ES-I3 (cell line): ENCODE measurements at regions not wholly inside any gene's neighbourhood (a gene's known extent, or its start where the extent isn't known, plus 50 kb on each side); places are given as distances from the start of the nearest gene placed in this dataset.

Experiments
- H3K36me3 ChIP-seq: 2 replicates; pipeline ENCODE4 v1.6.1; 2013; ENCODE audit warnings: mild to moderate bottlenecking, low read length, control low read depth, moderate library complexity; ENCODE audit not compliant: insufficient read depth
- H3K4me1 ChIP-seq: 2 replicates; pipeline ENCODE4 v1.6.1; 2013; ENCODE audit warnings: mild to moderate bottlenecking, control low read depth, low read length; ENCODE audit not compliant: insufficient read depth
- H3K9ac ChIP-seq: 2 replicates; pipeline ENCODE4 v1.6.1; 2013; ENCODE audit warnings: low read depth, mild to moderate bottlenecking, low read length, moderate library complexity
- H3K9me3 ChIP-seq: 2 replicates; pipeline ENCODE4 v1.6.1; 2013; ENCODE audit warnings: mild to moderate bottlenecking, low read length, moderate library complexity; ENCODE audit not compliant: control insufficient read depth, insufficient read depth

DNA sequence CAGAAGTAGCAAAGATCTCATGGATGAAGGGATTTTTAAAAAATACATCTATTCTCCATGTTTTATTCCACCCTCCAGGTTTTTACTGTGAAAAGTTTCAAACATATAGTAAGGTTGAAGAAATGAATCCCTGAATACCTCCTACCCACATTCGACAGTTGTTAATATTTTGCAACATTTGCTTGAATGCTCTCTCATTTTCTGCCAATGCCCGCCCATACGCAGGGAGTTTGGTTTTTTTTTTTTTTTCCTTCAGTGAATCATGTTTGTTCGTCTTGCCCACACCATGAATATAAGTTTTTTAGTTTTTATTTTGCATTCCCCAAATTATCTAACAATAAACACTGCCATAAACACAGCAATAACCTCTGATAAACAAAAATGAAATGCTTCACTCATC is 82.9 kb downstream of the MAP1LC3B2 start:
- Histone ChIP-seq H3K36me3 (no peaks in the 10 kb centered on the region), H3K9ac (no peak overlapping the region), H3K4me1 (no peaks in the 10 kb centered on the region; the same call in 1 of the 2 replicates), H3K9me3 (no peaks in the 10 kb centered on the region)

DNA sequence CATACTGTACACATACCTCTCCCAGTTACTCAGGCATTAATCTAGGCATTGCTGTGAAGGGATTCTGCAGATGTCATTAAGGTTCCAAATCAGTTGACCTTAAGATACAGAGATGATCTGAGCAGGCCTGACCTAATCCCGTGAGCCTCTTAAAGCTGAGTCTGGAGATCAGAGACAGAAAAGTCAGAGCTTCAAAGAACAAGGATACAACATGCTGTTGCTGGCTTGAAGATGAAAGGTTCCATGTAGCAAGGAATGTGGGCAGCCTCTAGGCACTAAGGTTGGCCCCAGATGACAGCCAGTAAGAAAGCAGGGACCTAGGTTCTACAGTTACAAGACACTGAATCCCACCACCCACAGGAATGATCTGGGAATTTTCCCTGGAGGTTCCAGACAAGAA is 81.1 kb downstream of the MAP1LC3B2 start:
- Histone ChIP-seq H3K9ac (no peak overlapping the region), H3K36me3 (no peaks in the 10 kb centered on the region), H3K9me3 (no peaks in the 10 kb centered on the region), H3K4me1 (no peaks in the 10 kb centered on the region)

DNA sequence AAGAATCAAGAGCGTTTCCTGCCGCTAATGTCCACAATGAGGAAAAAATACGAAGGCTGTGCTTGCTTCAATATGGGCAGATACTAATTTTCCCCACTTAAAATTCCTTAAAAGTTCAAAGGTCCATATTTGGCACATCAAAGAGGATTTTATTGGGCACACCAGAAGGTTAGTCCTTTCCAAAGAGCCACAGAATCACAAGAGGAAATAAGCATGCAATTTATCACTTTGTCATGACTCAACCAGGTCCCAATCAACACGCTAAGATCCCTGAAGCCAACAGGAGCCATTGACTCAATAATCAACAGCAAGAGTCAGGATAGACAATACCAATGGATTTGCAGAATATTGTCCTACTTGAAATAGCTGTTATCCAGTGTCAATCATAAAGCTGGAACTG is 80.6 kb downstream of the MAP1LC3B2 start:
- H3K36me3 ChIP-seq = no peaks in the 10 kb centered on the region
- H3K9ac ChIP-seq = no peak overlapping the region
- H3K9me3 ChIP-seq = no peaks in the 10 kb centered on the region
- no peaks in the 10 kb centered on the region for H3K4me1 ChIP-seq

DNA sequence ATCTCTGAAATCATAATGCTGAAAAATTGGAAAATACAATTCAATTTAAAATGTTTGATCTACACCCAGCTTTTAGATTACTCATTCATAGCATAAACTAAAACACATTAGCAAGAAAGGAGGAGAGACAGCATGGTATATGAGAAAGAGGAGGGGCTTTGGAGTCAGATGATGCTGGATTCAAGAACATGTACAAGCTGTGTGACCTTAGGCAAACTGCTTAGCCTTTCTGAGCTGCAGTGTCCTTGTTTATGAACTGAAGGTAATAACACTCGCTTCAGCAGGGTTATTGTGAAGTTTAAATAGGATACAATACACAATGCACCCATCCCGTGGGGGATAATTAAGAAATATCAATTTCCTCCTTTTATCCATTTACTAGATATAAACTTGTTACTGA is 79.2 kb downstream of the MAP1LC3B2 start:
- no peaks in the 10 kb centered on the region for H3K4me1 ChIP-seq
- no peaks in the 10 kb centered on the region for H3K9me3 ChIP-seq
- no peaks in the 10 kb centered on the region for H3K36me3 ChIP-seq
- no peak overlapping the region for H3K9ac ChIP-seq

DNA sequence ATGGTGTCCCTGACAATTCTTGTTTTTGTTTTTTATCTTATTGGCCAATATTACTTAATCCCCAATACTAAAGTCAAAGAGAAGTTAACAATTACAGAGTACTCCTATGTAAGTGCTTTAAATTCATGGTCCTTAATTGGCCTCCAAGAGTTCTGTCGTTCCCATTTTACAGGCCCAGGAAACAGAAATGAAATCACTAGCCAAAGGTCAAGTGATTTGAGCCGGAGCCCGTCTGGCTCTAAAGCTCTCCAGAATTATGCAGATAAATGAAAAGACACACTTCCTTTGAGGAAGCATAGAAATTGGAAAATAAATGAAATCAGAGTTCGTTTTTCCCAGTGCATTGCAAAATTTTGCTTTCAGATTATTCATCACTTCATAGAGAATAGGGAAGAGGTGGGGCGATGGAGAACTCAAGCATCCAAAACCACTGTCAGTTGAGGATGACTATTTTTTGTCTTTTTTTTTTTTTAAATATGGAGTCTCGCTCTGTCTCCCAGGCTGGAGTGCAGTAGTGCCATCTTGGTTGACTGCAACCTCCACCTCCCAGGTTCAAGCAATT is 78.5 kb downstream of the MAP1LC3B2 start:
- Histone ChIP-seq H3K36me3 (no peaks in the 10 kb centered on the region), H3K9me3 (no peaks in the 10 kb centered on the region), H3K4me1 (no peaks in the 10 kb centered on the region), H3K9ac (no peak overlapping the region)

DNA sequence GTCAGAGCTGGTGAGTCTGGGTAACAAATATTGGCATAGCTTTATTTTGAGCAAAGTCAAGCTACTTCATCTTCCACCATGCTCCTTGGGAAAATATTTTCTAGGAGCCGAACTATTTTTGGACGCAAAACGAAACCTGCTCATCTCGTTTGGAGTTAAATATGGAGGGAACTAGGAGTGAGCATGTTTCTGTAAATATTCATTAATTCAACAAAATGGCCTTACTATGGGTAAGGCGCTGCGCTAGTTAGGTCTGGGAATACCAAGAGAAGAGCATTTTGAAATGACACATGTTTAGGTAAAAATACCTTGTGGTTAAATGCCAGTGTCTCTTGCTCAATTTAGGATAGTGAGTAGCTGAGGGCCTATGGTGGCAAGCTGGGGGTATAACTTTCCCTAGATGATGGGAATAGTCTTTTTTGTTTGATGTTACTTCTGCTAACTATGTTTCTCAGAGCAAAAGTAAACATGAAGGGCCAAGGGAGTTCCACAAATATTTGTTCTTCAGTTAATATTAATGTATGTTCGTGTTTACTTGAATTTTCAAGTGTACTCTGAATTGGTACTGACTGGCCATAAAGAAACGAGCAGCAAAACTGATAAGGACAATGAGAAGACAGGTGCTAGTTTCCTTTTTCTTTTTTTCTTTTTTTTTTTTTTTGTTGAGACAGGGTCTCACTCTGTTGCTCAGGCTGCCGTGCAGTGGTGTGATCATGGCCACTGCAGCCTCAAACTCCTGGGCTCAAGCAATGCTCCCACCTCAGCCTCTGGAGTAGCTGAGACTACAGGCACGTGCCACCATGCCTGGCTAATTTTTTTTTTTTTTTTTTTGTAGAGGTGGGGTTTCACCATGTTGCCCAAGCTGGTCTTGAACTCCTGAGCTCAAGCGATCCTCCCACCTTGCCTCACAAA is 77.7 kb downstream of the MAP1LC3B2 start:
- H3K9ac ChIP-seq = no peak overlapping the region
- H3K36me3 ChIP-seq = no peaks in the 10 kb centered on the region
- H3K9me3 ChIP-seq = no peaks in the 10 kb centered on the region
- H3K4me1 ChIP-seq = 0 out of 2 replicates have a peak, but pooled peaks cover 2% of the 10 kb centered on the region

DNA sequence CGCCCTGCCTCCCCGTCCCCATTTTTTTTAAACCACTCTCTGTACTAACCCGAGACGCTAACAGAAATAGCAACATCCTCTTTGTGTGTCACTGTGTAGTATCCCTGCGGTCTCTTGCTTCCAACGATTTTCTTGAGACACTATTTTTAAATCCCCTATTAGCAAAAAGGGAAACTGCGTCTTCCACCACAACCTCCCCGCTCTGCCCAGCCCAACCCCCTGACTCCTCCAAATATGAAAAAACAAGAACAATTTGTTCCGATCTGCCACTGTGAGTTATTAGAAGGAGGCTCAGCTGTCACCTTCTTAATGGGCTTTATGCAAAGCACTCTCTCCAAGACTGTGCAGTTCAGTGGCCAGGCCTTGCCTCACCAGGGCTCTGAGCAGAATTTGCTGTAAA is 76.3 kb downstream of the MAP1LC3B2 start:
- Histone ChIP-seq H3K9me3 (no peaks in the 10 kb centered on the region), H3K4me1 (peaks cover 10% of the 10 kb centered on the region; the same call in 1 of the 2 replicates), H3K9ac (no peak overlapping the region), H3K36me3 (no peaks in the 10 kb centered on the region)

DNA sequence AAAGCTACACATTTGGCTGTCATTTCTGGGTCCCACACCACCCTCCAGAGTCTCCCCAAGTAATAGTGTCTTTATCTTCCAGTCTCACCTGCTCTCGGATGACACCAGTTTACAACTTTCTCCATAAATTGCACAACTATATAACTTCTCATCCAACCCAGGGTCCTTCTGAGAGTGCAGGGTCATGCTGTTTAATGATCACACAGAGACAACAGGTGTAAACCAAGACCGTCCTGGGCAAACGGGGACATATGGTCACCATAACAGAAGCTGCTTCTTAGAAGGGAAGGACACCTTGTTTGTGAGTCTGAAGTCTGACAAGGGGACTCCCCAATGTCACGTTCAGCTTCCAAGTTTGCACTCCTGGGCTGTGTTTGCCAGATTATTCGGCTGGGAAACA is 74.3 kb downstream of the MAP1LC3B2 start:
- Histone ChIP-seq H3K4me1 (peaks cover 10% of the 10 kb centered on the region; the same call in 1 of the 2 replicates), H3K36me3 (no peaks in the 10 kb centered on the region), H3K9me3 (no peaks in the 10 kb centered on the region), H3K9ac (no peak overlapping the region)

DNA sequence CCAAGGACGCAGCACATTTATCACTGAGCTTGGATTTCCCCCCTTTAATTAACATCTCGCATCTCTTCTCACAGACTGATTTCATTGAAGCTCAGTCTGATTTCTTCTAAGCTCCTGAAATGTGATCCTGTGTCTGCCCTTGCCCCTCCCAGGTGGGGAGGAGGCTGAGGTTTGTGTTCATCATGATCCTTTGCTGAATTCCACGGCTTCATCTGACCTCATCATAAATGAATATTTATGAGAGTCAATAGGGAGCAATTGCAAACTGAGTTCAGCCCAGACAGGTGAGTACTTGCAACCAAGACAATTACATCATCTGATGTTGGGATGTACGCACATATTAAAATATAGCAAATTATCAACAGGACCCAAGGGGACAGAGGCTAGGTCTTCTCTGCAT is 72.4 kb downstream of the MAP1LC3B2 start:
- Histone ChIP-seq H3K36me3 (no peaks in the 10 kb centered on the region), H3K9me3 (no peaks in the 10 kb centered on the region), H3K4me1 (peaks cover 10% of the 10 kb centered on the region; the same call in 1 of the 2 replicates), H3K9ac (no peak overlapping the region)

DNA sequence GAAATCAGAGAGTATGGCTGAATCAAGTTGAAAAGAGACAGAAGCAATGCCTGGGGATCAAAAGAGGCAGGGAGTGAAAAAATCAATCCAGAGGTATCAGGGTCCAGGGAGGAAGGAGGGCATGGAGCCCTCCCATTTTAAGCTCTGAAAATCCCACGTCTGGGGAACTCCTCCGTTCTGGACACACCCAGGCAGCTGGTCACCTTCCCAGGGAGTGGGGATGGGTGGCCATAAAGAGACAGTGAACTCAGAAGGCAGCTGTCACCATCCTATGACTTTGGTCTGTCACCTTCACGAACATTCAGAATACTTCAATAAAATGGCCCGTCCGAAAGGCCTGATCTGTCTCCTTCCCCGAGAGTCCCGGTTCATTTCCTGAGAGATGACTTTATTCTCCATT is 71.6 kb downstream of the MAP1LC3B2 start:
- peaks cover 10% of the 10 kb centered on the region; the same call in 1 of the 2 replicates for H3K4me1 ChIP-seq
- no peaks in the 10 kb centered on the region for H3K36me3 ChIP-seq
- no peak overlapping the region for H3K9ac ChIP-seq
- no peaks in the 10 kb centered on the region for H3K9me3 ChIP-seq

DNA sequence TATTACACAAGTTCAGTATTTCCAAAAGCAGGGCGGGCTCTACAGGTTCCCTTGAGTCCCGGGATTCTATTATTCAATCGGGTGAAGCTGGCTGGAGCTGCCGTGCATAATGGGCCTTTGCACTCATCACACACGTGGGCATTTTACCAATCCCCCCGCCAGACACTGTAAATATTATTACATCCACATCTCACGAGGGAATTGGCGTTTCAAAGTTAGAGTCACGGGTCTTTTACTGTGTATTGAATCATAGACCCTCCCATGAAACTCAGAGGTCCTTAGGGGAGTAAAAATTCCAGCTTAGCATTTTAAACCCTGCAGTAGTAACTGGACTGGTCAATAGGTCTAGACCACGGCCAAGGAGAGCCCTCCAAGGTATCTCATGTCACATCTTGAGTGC is 70.3 kb downstream of the MAP1LC3B2 start:
- Histone ChIP-seq H3K4me1 (peaks cover 10% of the 10 kb centered on the region; the same call in 1 of the 2 replicates), H3K36me3 (no peaks in the 10 kb centered on the region), H3K9ac (no peak overlapping the region), H3K9me3 (no peaks in the 10 kb centered on the region)

DNA sequence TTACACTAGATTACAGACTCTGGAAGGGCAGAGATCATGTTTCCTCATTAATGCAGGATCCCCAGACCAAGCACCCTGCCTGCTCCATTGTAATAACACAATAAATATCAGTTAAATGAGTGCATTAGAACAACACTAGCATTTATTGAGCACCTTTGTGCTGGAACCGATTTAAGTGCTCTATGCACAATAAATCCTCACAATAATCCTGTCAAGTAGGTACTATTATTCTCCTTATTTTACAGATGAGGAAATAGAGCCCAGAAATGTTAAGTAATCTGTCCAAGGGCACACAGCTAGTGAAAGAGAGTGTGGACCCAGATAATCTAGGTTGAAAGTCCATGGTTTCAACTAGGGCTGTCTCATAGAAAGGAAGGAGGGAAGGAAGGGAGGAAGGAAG is 69.8 kb downstream of the MAP1LC3B2 start:
- Histone ChIP-seq H3K9ac (no peak overlapping the region), H3K9me3 (no peaks in the 10 kb centered on the region), H3K4me1 (peaks cover 10% of the 10 kb centered on the region; the same call in 1 of the 2 replicates), H3K36me3 (no peaks in the 10 kb centered on the region)

DNA sequence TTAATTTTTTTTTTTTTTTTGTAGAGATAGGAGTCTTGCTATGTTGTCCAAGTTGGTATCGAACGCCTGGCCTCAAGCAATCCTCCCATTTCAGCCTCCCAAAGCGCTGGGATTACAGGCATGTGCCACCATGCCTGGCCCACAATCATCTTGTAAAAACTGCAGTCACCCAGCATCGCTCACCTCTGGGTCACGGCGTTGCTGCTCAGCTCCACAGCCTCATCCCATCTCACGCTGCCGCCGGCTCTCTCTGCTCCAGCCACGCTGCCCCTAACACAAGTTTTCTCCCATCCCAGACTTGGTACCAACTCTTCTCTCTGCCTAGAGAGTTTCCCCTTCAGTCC is 69.2 kb downstream of the MAP1LC3B2 start:
- Histone ChIP-seq H3K4me1 (peaks cover 10% of the 10 kb centered on the region; the same call in 1 of the 2 replicates), H3K9me3 (no peaks in the 10 kb centered on the region), H3K36me3 (no peaks in the 10 kb centered on the region), H3K9ac (no peak overlapping the region)
